ENCODE measurements at regions not wholly inside any gene's neighbourhood (a gene's known extent, or its start where the extent isn't known, plus 50 kb on each side); places are given as distances from the start of the nearest gene placed in this dataset.

DNA sequence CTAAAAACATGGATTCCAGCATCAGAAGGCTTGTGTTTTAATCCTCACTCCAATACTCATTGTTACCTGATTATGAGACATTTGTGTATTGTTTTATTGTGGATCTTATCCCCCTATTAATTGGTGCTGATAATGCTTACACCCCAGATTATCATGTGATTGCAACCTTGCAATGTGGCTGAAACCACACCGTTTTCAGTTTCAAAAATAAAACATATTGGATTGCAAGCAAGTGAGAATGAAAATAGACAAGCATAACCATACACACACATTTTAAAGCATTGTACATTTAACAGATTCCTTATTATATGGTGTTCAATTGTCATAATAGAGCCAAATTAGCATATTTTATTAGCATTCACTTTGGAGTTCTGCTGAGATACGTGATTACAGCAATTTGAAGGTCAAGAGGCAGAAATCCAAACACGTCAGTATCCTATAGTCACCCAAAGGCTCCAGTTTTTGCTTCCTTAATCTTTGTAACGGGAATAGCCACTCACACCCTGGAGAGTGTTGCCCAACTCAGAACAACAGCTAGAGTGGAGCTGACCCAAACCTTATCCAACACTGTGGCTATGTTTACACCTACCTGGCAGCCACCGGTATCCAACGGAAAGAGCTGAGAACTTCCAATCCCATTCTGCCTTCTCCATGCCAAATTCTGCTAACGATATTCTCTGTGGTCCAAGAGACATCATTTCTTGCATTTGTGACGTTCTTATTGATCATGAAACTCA, 317.1 kb upstream of the KLF6 start:
- no peak for ATAC-seq
- ChIA-PET CTCF (no interaction called here), POLR2A (interaction anchor here (0.6 kb wide), 1 partner anchor 186 kb away, joined by 3 read pairs; no protein-coding TSS in a partner anchor)
- Mint-ChIP-seq H3K4me3 (no peak overlapping the region), H3K36me3 (peaks cover 0 to 9% (median 0%) of the 10 kb centered on the region in 5 donors), H3K9me3 (peaks cover 0 to 7% (median 0%) of the 10 kb centered on the region in 11 donors), H3K27me3 (peaks cover 0 to 6% (median 0%) of the 10 kb centered on the region in 5 donors), H3K4me1 (peaks cover 0 to 10% (median 0%) of the 10 kb centered on the region in 7 donors), H3K27ac (no peak overlapping the region)
- Histone ChIP-seq H3K4me1 (ENCODE audit: control insufficient read depth in 2 of 2, insufficient read depth in 2 of 2, low read length in 2 of 2) (no peaks in the 10 kb centered on the region), H3K27me3 (ENCODE audit: control insufficient read depth in 2 of 2, insufficient read depth in 2 of 2, low read length in 2 of 2) (no peaks in the 10 kb centered on the region), H3K27ac (ENCODE audit: low read depth, low read length) (no peak overlapping the region), H3K4me3 (ENCODE audit: low read length) (no peak overlapping the region), H3K36me3 (ENCODE audit: control insufficient read depth in 2 of 3, insufficient read depth in 3 of 3, low read length in 3 of 3) (no peaks in the 10 kb centered on the region), H3K9me3 (ENCODE audit: control insufficient read depth in 2 of 3, low read length in 3 of 3) (no peaks in the 10 kb centered on the region)
- intact Hi-C loops (cut with micrococcal nuclease) = no loop called here
- DNase-seq = no peak

DNA sequence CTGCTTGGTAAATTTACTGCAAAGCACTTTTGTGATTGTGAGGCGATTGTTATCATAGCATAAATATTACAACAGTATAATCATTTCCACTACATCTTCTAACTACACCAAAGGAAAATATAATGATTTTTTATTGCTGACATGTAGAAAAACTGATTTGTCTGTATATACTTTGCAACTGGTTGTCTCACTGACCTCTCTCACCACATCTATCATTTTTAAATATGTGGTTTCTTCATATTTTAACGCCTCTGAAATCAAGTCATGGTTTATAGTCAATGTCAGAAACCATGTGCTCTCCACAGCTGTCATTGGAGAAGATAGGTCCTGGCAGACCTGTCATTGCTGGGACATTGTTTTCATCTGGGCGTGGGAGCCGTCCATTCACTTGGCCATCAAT, 315.4 kb upstream of the KLF6 start:
- Mint-ChIP-seq H3K4me3 (no peak overlapping the region), H3K27me3 (peaks cover 0 to 6% (median 0%) of the 10 kb centered on the region in 5 donors), H3K27ac (no peak overlapping the region), H3K4me1 (peaks cover 0 to 10% (median 0%) of the 10 kb centered on the region in 7 donors), H3K36me3 (peaks cover 0 to 9% (median 0%) of the 10 kb centered on the region in 5 donors), H3K9me3 (peaks cover 0 to 7% (median 0%) of the 10 kb centered on the region in 11 donors)
- Histone ChIP-seq H3K27ac (ENCODE audit: low read depth, low read length) (no peak overlapping the region), H3K9me3 (ENCODE audit: control insufficient read depth in 2 of 3, low read length in 3 of 3) (no peaks in the 10 kb centered on the region), H3K36me3 (ENCODE audit: control insufficient read depth in 2 of 3, insufficient read depth in 3 of 3, low read length in 3 of 3) (no peaks in the 10 kb centered on the region), H3K4me3 (ENCODE audit: low read length) (no peak overlapping the region), H3K27me3 (ENCODE audit: control insufficient read depth in 2 of 2, insufficient read depth in 2 of 2, low read length in 2 of 2) (no peaks in the 10 kb centered on the region), H3K4me1 (ENCODE audit: control insufficient read depth in 2 of 2, insufficient read depth in 2 of 2, low read length in 2 of 2) (no peaks in the 10 kb centered on the region)
- intact Hi-C loops (cut with micrococcal nuclease) = no loop called here
- ChIA-PET CTCF (no interaction called here), POLR2A (interaction anchor here (0.7 kb wide), 1 partner anchor 1768 kb away, joined by 5 read pairs; no protein-coding TSS in a partner anchor)
- ATAC-seq = no peak
- no peak for DNase-seq

DNA sequence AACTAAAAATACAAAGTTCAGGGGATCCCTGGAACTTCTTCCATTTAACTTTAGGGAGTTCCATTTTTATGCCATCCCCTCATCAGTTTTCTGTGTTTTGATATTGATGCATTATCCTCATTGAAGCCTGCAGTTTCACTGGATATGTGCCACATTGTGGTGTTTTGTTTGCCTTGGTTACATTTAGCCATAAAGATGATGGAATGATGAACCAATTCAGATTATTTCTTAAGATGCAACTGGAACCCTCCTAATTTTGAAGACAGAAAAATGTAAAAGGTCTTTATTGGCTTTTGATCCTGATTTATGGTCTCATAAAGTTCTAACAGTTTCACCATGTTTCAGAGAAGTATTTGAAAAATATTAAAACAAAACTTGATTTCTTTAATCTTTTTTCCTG, 314.2 kb upstream of the KLF6 start:
- H3K4me1 Mint-ChIP-seq = peaks cover 0 to 10% (median 0%) of the 10 kb centered on the region in 7 donors
- peaks cover 0 to 6% (median 0%) of the 10 kb centered on the region in 5 donors for H3K27me3 Mint-ChIP-seq
- peaks cover 0 to 4% (median 0%) of the 10 kb centered on the region in 5 donors for H3K36me3 Mint-ChIP-seq
- Histone ChIP-seq H3K36me3 (ENCODE audit: control insufficient read depth in 2 of 3, insufficient read depth in 3 of 3, low read length in 3 of 3) (no peaks in the 10 kb centered on the region), H3K4me3 (ENCODE audit: low read length) (no peak overlapping the region), H3K4me1 (ENCODE audit: control insufficient read depth in 2 of 2, insufficient read depth in 2 of 2, low read length in 2 of 2) (no peaks in the 10 kb centered on the region), H3K9me3 (ENCODE audit: control insufficient read depth in 2 of 3, low read length in 3 of 3) (no peaks in the 10 kb centered on the region), H3K27ac (ENCODE audit: low read depth, low read length) (no peak overlapping the region), H3K27me3 (ENCODE audit: control insufficient read depth in 2 of 2, insufficient read depth in 2 of 2, low read length in 2 of 2) (no peaks in the 10 kb centered on the region)
- H3K4me3 Mint-ChIP-seq = no peak overlapping the region
- DNase-seq = no peak
- ChIA-PET CTCF (no interaction called here), POLR2A (no interaction called here)
- intact Hi-C loops (cut with micrococcal nuclease) = no loop called here
- peaks cover 0 to 3% (median 0%) of the 10 kb centered on the region in 11 donors for H3K9me3 Mint-ChIP-seq
- ATAC-seq = no peak
- H3K27ac Mint-ChIP-seq = no peak overlapping the region

DNA sequence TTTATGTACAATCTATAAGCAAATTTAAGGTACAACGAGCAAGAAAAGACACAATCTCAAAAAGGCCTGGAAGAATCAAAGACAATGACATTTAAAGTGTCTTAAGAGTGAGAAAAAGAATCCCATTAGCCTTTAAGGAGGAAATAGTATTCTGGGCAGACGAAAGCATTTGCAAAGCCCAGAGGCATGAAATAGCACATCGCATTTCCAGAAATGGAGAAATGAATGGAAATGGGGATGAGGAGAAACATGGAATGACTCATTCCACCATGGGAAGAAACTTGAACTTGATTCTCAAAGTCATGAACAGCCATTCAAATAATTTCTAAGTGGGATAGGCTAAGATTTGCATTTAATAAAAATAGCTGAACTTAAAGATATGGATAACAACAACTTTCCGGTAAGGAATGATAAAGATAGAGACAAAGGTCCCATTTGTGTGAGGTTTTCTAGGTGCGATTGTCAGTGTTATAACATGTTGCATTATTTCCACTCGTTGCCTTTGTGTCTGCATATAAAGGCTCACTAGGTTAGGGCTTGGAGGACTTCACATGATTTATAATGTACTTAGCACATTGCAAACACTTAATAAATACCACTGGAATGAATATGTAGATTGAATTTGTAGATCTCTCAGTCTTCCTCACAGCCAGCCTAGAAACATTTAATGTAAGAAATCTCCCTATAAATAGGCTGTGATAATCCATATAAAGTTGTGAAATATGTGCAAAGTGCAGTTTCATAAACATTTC, 310.3 kb upstream of the KLF6 start:
- Histone ChIP-seq H3K4me3 (ENCODE audit: low read length) (no peak overlapping the region), H3K27me3 (ENCODE audit: control insufficient read depth in 2 of 2, insufficient read depth in 2 of 2, low read length in 2 of 2) (no peaks in the 10 kb centered on the region), H3K9me3 (ENCODE audit: control insufficient read depth in 2 of 3, low read length in 3 of 3) (no peaks in the 10 kb centered on the region), H3K36me3 (ENCODE audit: control insufficient read depth in 2 of 3, insufficient read depth in 3 of 3, low read length in 3 of 3) (no peaks in the 10 kb centered on the region), H3K4me1 (ENCODE audit: control insufficient read depth in 2 of 2, insufficient read depth in 2 of 2, low read length in 2 of 2) (no peaks in the 10 kb centered on the region), H3K27ac (ENCODE audit: low read depth, low read length) (no peak overlapping the region)
- H3K9me3 Mint-ChIP-seq = peaks cover 0 to 8% (median 0%) of the 10 kb centered on the region in 11 donors
- intact Hi-C loops (cut with micrococcal nuclease) = no loop called here
- H3K4me1 Mint-ChIP-seq = no peaks in the 10 kb centered on the region
- CTCF ChIA-PET = interaction anchor here (1.0 kb wide), 1 partner anchor 11 kb away, joined by 3 read pairs; no protein-coding TSS in a partner anchor
- POLR2A ChIA-PET = no interaction called here
- ATAC-seq (no peak), DNase-seq (no peak)
- no peak overlapping the region for H3K4me3 Mint-ChIP-seq
- H3K36me3 Mint-ChIP-seq = peaks cover 0 to 5% (median 0%) of the 10 kb centered on the region in 5 donors
- peaks cover 0 to 8% (median 0%) of the 10 kb centered on the region in 5 donors for H3K27me3 Mint-ChIP-seq
- H3K27ac Mint-ChIP-seq = no peak overlapping the region

DNA sequence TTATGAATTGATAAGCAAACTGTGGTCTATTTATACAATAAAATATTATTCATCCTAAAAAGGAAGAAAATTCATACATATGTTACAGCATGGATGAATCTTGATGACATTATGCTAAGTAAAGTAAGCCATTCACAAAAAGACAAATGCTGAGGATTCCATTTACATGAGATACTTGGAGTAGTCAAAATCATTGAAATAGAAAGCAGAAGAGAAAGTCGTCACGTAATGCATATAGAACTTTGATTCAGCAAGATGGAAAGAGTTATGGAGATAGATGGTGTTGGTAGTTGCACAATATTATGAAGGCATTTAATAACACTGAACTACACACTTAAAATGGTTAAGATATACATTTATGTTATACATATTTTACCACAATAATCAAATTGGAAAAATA, 309.7 kb upstream of the KLF6 start:
- H3K4me3 ChIP-seq (ENCODE audit: low read length) = no peak overlapping the region
- H3K4me1 Mint-ChIP-seq = no peaks in the 10 kb centered on the region
- H3K36me3 Mint-ChIP-seq = peaks cover 0 to 5% (median 0%) of the 10 kb centered on the region in 5 donors
- H3K4me1 ChIP-seq (ENCODE audit: control insufficient read depth in 2 of 2, insufficient read depth in 2 of 2, low read length in 2 of 2) = no peaks in the 10 kb centered on the region
- H3K27me3 Mint-ChIP-seq = peaks cover 0 to 8% (median 0%) of the 10 kb centered on the region in 5 donors
- H3K36me3 ChIP-seq (ENCODE audit: control insufficient read depth in 2 of 3, insufficient read depth in 3 of 3, low read length in 3 of 3) = no peaks in the 10 kb centered on the region
- no peak overlapping the region for H3K27ac ChIP-seq (ENCODE audit: low read depth, low read length)
- POLR2A ChIA-PET = interaction anchor here (0.5 to 1.2 kb wide), 2 partner anchors 17 to 581 kb away, joined by 3 read pairs; no protein-coding TSS in a partner anchor
- intact Hi-C loops (cut with micrococcal nuclease) = no loop called here
- no peaks in the 10 kb centered on the region for H3K27me3 ChIP-seq (ENCODE audit: control insufficient read depth in 2 of 2, insufficient read depth in 2 of 2, low read length in 2 of 2)
- ATAC-seq = no peak
- no peaks in the 10 kb centered on the region for H3K9me3 ChIP-seq (ENCODE audit: control insufficient read depth in 2 of 3, low read length in 3 of 3)
- no peak for DNase-seq
- no peak overlapping the region for H3K4me3 Mint-ChIP-seq
- no peak overlapping the region for H3K27ac Mint-ChIP-seq
- peaks cover 0 to 8% (median 0%) of the 10 kb centered on the region in 11 donors for H3K9me3 Mint-ChIP-seq
- CTCF ChIA-PET = interaction anchor here (1.0 kb wide), 1 partner anchor 11 kb away, joined by 3 read pairs; no protein-coding TSS in a partner anchor

DNA sequence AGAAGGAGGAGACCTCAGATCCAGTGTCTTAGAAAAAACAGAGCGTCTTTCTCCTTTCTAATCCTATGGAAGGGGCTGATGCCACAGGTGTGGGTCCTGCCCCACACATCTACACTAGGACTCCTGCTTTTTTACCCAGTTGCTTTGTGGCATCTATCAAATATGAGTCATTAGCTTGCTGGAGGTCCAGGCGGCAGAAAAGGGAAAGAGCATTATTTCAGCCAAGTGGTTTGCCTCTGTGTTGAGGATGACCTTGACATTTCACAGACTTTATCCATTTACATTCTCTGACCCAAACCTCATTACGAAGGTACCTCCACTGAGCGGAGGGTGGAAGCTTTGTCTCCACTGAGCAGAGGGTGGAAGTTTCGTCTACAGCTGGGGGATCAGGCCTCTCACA, 308.4 kb upstream of the KLF6 start:
- H3K27ac ChIP-seq (ENCODE audit: low read depth, low read length) = no peak overlapping the region
- ATAC-seq (no peak), DNase-seq (no peak)
- no peaks in the 10 kb centered on the region for H3K27me3 ChIP-seq (ENCODE audit: control insufficient read depth in 2 of 2, insufficient read depth in 2 of 2, low read length in 2 of 2)
- ChIA-PET POLR2A (interaction anchor here (1.2 kb wide), 1 partner anchor 16 kb away, joined by 3 read pairs; no protein-coding TSS in a partner anchor), CTCF (no interaction called here)
- Mint-ChIP-seq H3K4me3 (no peak overlapping the region), H3K36me3 (peaks cover 0 to 5% (median 0%) of the 10 kb centered on the region in 5 donors), H3K27me3 (peaks cover 0 to 2% (median 0%) of the 10 kb centered on the region in 5 donors), H3K9me3 (peaks cover 0 to 8% (median 0%) of the 10 kb centered on the region in 11 donors), H3K4me1 (no peaks in the 10 kb centered on the region), H3K27ac (no peak overlapping the region)
- no peaks in the 10 kb centered on the region for H3K9me3 ChIP-seq (ENCODE audit: control insufficient read depth in 2 of 3, low read length in 3 of 3)
- H3K36me3 ChIP-seq (ENCODE audit: control insufficient read depth in 2 of 3, insufficient read depth in 3 of 3, low read length in 3 of 3) = no peaks in the 10 kb centered on the region
- no peaks in the 10 kb centered on the region for H3K4me1 ChIP-seq (ENCODE audit: control insufficient read depth in 2 of 2, insufficient read depth in 2 of 2, low read length in 2 of 2)
- H3K4me3 ChIP-seq (ENCODE audit: low read length) = no peak overlapping the region
- intact Hi-C loops (cut with micrococcal nuclease) = no loop called here

All from naive thymus-derived CD4-positive, alpha-beta T cell (primary cell).